ENCODE measurements at regions not wholly inside any gene's neighbourhood (a gene's known extent, or its start where the extent isn't known, plus 50 kb on each side); places are given as distances from the start of the nearest gene placed in this dataset.

DNA sequence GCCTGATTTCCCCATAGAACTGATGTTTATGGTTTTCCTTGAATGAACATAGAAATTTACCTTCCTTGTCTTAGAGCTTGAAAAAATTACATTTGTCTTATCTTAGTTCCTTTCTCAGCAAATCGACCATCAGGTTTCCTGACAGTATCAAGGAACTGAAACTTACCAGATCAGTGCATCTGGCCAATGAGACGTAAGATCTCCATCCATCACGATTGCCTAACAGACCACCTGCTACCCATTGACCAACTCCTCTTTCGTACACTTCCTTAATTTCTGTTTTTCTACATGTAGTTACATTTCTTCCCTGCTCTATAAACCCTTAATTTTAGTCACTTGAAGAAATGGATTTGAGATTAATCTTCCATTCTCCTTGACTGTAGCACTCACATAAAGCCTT lies 57.4 kb upstream of the TMPRSS15 start:
- DNase-seq (ENCODE audit: low read depth in 4 of 4, low spot score in 1 of 4), result no peak

DNA sequence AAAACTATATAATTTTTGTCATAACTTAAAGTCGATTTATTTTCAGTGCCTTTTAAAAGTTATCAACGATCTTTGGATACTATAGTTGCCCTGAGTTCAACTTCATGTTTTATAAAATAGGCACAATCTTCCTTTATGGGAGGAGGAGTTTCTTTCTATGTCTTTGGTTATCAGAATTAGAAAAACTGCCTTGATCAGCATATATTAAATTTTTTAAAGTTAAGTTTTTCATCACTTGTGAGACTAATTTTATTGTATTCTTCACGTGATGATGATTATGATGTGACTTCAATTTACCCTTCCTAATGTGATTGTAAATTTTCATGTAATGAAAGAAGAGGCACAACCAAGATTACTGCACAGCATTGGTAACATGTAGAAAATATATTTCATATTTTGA lies 58.2 kb upstream of the TMPRSS15 start:
- DNase-seq (ENCODE audit: low read depth in 4 of 4, low spot score in 1 of 4), result no peak

GRCh38 chr21:18467715-18468114 lies 64.1 kb upstream of the TMPRSS15 start:
- DNase-seq (ENCODE audit: low read depth in 4 of 4, low spot score in 1 of 4), result no peak

GRCh38 chr21:18468790-18469189 lies 65.2 kb upstream of the TMPRSS15 start:
- no peak for DNase-seq (ENCODE audit: low read depth in 4 of 4, low spot score in 1 of 4)

- no peak for DNase-seq (ENCODE audit: low read depth in 4 of 4, low spot score in 1 of 4)
These were observed 73.1 kb upstream of the TMPRSS15 start for GRCh38 chr21:18476639-18477038.

GRCh38 chr21:18477043-18477442 lies 73.5 kb upstream of the TMPRSS15 start:
- DNase-seq (ENCODE audit: low read depth in 4 of 4, low spot score in 1 of 4), result no peak

GRCh38 chr21:18478513-18478912 lies 74.9 kb upstream of the TMPRSS15 start:
- DNase-seq (ENCODE audit: low read depth in 4 of 4, low spot score in 1 of 4), result no peak

GRCh38 chr21:18488252-18488651 lies 84.7 kb upstream of the TMPRSS15 start:
- no peak for DNase-seq (ENCODE audit: low read depth in 4 of 4, low spot score in 1 of 4)

DNA sequence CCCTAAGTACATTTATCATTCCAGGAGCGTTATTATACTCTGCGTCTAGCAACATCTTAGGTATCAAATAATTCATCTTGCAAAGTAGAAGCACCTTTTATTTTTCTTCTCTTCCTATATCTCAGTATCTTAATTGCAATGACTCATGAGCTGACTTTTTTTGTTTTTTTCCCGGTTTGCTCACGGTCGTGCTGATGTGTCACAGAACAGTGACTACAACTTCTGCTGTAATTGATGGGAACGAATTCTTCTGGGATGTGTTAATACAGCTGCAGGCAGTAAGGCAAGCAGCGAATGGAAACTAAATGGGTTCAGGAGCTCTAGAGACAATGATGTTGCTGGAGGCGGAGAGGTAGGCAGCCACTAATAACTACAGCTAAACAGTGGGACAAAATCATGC lies 89.8 kb upstream of the TMPRSS15 start:
- DNase-seq (ENCODE audit: low read depth in 4 of 4, low spot score in 1 of 4), result no peak

GRCh38 chr21:18495523-18495922 lies 91.9 kb upstream of the TMPRSS15 start:
- DNase-seq (ENCODE audit: low read depth in 4 of 4, low spot score in 1 of 4), result no peak

DNA sequence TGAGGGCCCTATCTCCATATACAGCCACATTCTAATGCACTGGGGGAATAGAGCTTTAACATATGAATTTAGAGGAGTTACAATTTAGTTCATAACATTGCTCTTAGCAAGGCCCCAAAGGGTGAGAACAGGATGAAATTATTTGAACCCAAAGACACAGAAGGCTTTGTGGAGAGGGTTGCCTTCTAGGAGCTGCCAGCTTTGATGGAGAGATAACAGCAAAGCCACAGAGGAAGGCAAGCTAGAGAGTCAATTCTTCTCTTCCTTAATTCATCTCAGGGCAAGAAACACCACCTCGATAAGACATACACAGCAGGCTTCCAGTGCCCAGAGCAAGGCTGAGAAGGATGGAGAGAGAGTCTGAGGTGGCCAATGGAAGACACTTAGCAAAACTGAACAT lies 94.8 kb upstream of the TMPRSS15 start:
- no peak for DNase-seq (ENCODE audit: low read depth in 4 of 4, low spot score in 1 of 4)

DNA sequence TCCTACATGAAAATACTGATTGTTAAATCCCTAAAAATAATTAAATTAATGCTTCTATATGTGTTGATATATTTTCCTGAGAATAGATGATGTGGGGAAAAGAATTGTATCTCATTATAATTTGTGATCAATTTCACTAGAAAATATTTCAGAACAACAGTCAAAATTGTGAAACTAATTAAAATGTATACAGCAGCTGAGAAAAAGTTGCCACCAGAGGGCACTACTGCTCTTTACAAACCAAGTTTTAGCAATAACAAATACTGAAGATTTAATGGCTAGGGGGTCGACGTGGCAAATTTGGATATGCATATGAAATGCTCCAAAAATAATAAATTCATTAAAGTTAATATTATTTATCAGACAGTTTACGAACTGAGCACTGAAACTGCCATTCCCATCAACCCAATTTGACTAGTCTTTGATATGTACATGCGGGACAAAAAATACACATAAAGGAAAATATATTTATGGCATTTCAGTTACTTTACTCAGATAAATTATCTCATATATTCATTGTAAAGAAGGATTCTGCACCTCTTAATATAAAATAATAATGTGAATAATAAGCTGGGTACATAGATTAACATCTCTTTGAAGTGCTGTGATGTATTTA lies 96.3 kb upstream of the TMPRSS15 start:
- DNase-seq (ENCODE audit: low read depth in 4 of 4, low spot score in 1 of 4), result peak in 3 of 4 experiments; percentile 2 to 8 (median 6)

- DNase-seq (ENCODE audit: low read depth in 4 of 4, low spot score in 1 of 4), result no peak
These were observed 114.5 kb upstream of the TMPRSS15 start for GRCh38 chr21:18518054-18518481.

DNA sequence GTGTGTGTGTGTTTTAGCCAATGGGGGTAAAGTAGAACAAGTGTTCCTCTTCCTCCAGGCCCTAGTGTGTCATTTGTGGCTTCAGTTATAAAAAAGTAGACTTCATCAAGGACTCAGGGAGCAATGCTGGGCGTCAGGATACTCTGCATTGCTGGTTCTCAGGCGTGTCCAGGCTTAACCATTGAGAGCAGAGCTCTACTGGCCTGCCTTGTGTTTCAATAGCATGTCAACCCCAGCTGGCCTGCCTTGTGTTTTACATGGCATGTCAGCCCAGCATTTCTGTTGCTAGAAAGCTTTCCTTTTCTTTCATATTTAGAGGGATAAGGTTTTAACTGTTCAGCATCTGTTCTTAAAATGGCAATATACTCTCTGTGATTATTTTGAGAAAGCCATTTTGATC lies 117.6 kb upstream of the TMPRSS15 start:
- DNase-seq (ENCODE audit: low read depth in 4 of 4, low spot score in 1 of 4), result no peak

DNA sequence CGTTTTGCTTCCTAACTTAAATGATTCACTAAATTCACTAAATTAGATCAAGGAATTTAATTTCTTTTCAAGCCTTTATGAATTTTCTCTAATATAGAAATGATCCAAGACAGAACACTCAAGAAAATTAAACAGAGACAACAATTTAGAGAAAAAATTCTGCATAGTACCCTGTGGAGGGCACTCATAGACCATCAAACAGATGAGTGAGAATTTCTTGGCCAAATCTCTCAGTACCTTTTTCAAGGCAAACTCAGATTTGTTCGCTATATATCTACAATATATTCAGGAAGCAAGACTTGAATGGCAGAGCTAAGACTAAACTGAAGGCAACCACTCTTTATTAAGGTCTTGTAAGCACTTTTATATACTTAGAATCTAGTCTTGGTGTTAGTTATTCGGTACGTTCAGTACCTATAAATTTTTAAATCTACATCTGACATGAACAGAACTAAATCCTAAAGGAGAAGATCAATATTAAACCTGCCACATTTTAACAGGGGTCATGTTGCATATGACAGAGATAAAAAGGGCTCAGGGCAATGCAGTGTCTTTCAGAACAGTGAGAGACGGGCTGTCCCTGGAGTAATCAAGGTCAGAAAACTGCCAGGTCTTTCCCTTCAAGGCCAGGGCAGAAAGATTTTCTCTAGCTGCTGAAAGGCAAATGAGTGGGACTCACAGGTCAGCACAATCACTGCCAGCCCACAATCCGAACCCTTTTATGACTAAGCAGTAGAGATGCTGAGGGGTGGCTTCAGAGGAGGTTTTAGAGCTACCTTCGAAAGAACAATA lies 118.8 kb upstream of the TMPRSS15 start:
- DNase-seq (ENCODE audit: low read depth in 4 of 4, low spot score in 1 of 4), result no peak

DNA sequence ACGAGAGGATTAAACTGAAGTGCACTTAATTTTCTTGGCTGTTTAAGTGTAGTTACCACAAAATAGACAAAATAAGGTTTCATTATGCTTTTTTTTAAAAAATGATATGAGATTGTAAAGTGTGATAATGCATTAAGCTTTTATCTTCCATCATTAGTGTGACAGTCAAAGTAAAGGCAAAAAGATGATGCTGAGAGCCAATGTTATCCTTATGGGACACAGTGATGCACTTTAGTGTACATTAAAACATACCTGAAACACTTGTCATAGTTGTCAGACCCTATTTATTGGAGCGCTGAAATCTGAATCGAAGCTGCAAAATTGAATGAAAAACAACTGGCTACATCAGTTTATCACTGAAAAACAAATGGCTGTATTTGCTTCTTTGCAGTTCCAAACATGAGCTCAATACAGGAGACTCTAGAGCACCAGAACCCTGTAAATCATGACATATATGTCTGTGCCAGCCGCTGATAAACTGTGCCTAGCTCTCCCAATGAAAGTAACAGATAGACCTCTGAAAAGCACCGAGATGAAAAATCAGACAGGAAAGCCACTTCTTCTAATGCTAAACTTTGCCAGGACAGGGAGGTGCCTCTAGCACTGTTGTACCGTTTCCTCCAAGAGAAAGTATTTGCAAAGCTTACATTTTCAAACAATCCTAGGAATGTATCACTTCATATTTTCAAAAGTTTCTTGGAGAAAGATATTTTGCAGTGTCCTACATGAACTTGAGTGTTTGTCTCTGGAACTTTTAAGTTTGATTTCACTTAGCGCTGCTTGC lies 120.7 kb upstream of the TMPRSS15 start:
- DNase-seq (ENCODE audit: low read depth in 4 of 4, low spot score in 1 of 4), result no peak

DNA sequence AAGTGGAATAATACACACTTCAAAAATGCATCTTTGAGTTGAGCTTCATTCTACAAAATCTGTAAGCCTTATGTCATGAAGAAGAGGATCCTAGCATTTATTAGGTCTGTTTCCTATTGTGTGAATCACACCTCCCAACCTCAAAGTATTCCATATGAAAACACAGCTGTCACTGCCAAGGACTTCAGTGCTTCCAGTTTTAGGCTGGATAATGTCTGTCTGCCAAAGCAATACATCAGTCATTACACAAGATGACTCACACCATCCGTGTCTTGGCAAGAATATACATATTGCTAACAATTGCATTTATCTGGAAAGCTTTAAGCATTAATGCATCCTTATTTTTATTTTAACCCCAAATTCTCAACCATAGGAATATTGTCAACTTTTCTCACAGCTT lies 125.7 kb upstream of the TMPRSS15 start:
- no peak for DNase-seq (ENCODE audit: low read depth in 4 of 4, low spot score in 1 of 4)

GRCh38 chr21:18542081-18542480 lies 138.5 kb upstream of the TMPRSS15 start:
- DNase-seq (ENCODE audit: low read depth in 4 of 4, low spot score in 1 of 4), result no peak

- no peak for DNase-seq (ENCODE audit: low read depth in 4 of 4, low spot score in 1 of 4)
These were observed 142.3 kb upstream of the TMPRSS15 start for GRCh38 chr21:18545908-18546307.

DNA sequence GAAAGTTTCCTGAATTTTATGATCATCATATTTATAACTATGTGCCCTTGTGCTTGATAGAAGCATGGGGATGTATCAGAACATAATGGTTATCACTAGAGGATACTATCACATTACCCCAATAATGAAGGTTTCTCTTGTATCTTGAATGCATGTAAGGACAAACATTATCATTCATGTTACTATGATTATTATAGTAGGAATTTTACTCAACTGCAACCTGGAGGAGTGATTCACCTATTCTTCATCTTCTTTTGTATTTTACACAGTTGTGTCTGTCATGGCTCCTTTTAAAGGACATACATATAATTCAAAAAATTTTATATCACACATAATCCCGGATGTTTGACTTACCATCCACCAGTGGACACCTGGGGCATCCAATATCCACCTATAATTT lies 143.8 kb upstream of the TMPRSS15 start:
- DNase-seq (ENCODE audit: low read depth in 4 of 4, low spot score in 1 of 4), result no peak

GRCh38 chr21:18548249-18548648 lies 144.7 kb upstream of the TMPRSS15 start:
- no peak for DNase-seq (ENCODE audit: low read depth in 4 of 4, low spot score in 1 of 4)

Measured in stimulated activated CD4-positive, alpha-beta T cell treated with anti-CD3 and anti-CD28 coated beads, Interleukin-1b, Interleukin-23, amount 100 ng/mL, for 24 hours (primary cell).